ENCODE measurements at regions not wholly inside any gene's neighbourhood (a gene's known extent, or its start where the extent isn't known, plus 50 kb on each side); places are given as distances from the start of the nearest gene placed in this dataset.

DNA sequence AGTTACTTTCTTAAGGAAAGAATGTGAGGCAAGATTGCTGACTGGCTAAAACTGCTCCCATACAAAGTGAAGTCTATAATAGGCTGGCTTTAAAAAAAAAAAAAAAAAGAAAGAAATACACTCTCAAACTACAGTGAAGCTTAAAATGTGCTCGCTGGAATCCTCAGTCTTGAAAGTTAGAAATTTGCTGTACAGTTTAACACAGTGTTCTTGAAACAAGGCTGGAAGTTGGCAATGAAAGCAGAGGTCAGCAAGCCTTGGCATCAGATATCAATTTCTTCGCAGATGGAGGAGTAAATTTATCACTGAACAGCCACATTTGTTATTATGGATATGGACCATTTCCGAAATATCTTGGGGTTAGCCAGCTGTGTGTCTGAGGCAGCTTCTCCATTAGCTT, 392.9 kb downstream of the ZNF516 start:
- POLR2A ChIA-PET: no interaction called here
- CTCF ChIA-PET: interaction anchor here (0.9 kb wide), 1 partner anchor 125 kb away, joined by 3 read pairs; no protein-coding TSS in a partner anchor
- no peak for DNase-seq (ENCODE audit: extremely low spot score)
- TF ChIP-seq, protein P1, sequence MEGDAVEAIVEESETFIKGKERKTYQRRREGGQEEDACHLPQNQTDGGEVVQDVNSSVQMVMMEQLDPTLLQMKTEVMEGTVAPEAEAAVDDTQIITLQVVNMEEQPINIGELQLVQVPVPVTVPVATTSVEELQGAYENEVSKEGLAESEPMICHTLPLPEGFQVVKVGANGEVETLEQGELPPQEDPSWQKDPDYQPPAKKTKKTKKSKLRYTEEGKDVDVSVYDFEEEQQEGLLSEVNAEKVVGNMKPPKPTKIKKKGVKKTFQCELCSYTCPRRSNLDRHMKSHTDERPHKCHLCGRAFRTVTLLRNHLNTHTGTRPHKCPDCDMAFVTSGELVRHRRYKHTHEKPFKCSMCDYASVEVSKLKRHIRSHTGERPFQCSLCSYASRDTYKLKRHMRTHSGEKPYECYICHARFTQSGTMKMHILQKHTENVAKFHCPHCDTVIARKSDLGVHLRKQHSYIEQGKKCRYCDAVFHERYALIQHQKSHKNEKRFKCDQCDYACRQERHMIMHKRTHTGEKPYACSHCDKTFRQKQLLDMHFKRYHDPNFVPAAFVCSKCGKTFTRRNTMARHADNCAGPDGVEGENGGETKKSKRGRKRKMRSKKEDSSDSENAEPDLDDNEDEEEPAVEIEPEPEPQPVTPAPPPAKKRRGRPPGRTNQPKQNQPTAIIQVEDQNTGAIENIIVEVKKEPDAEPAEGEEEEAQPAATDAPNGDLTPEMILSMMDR (IDR thresholded peaks at IDR 0.05; ENCODE audit: control extremely low read depth, extremely low read depth, low read depth, missing control alignments): no peak

GRCh38 chr18:76099931-76100457, 395.0 kb downstream of the ZNF516 start:
- CTCF ChIA-PET: no interaction called here
- TF ChIP-seq, protein P1 (IDR thresholded peaks at IDR 0.05; ENCODE audit: control extremely low read depth, extremely low read depth, low read depth, missing control alignments): no peak
- no peak for DNase-seq (ENCODE audit: extremely low spot score)
- POLR2A ChIA-PET: no interaction called here

- DNase-seq (ENCODE audit: extremely low spot score): no peak
- TF ChIP-seq, protein P1 (IDR thresholded peaks at IDR 0.05; ENCODE audit: control extremely low read depth, extremely low read depth, low read depth, missing control alignments): no peak
- ChIA-PET POLR2A (no interaction called here), CTCF (no interaction called here)
Measured at GRCh38 chr18:76098674-76099411, 396.2 kb downstream of the ZNF516 start.

DNA sequence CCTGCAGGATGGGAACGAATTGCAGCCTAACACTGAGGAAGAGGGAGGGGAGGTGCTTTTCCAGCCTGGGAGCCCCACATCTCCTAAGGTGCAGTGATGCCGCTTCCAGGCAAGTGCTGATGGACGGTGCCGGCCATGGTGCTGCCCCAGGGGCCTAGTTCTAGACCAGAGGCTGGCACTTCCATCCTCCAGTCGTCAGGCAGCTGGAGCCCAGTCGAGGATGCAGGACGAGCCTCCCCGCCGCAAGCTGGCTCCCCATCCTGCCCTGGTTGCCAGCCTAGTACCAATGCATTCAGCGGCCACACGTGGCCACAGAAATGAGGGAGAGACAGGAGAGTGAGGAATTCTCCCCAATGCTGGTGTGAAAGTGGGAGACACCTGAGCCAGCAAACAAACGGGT, 413.5 kb downstream of the ZNF516 start:
- POLR2A ChIA-PET: no interaction called here
- CTCF ChIA-PET: no interaction called here
- TF ChIP-seq, protein P1 (IDR thresholded peaks at IDR 0.05; ENCODE audit: control extremely low read depth, extremely low read depth, low read depth, missing control alignments): no peak
- no peak for DNase-seq (ENCODE audit: extremely low spot score)

DNA sequence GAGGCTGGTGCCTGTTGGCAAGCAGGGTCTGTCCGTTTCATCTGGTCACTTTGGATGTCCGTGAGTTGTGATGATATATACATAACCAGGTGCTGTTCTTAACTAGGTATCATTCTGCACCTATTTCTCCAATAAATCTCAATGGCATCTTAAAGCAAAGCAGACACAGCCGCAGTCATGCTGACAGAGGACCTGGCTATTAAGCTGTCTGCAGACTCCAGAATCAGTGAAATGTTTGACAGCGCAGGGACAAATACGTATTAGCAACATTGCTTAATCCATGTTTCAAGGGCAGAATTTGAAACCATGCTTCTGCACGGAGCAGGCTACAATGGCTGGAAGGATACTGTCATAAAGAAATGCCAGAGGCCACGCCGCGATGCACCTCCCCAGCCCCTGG, 414.6 kb downstream of the ZNF516 start:
- POLR2A ChIA-PET: no interaction called here
- TF ChIP-seq, protein P1 (IDR thresholded peaks at IDR 0.05; ENCODE audit: control extremely low read depth, extremely low read depth, low read depth, missing control alignments): no peak
- CTCF ChIA-PET: no interaction called here
- DNase-seq (ENCODE audit: extremely low spot score): no peak

GRCh38 chr18:76075777-76076176, 419.3 kb downstream of the ZNF516 start:
- POLR2A ChIA-PET: no interaction called here
- TF ChIP-seq, protein P1 (IDR thresholded peaks at IDR 0.05; ENCODE audit: control extremely low read depth, extremely low read depth, low read depth, missing control alignments): no peak
- CTCF ChIA-PET: interaction anchor here (1.1 to 1.6 kb wide), 2 partner anchors 30 to 47 kb away, joined by 3 read pairs; no protein-coding TSS in a partner anchor
- DNase-seq (ENCODE audit: extremely low spot score): no peak
